NCI-H524 treated with DMSO at 0.1 percent for 48 hours (cell line): ENCODE measurements at regions not wholly inside any gene's neighbourhood (a gene's known extent, or its start where the extent isn't known, plus 50 kb on each side); places are given as distances from the start of the nearest gene placed in this dataset.
"Not testable (repeated sequence)": the region's sequence is repeated elsewhere in the genome, so short reads cannot be mapped to it uniquely, and the experiment has no call there.

ENCODE experiments used
- DNase-seq: peaks from one replicate; lab custom pipeline; 2025; lab: John Stamatoyannopoulos, UW

DNA sequence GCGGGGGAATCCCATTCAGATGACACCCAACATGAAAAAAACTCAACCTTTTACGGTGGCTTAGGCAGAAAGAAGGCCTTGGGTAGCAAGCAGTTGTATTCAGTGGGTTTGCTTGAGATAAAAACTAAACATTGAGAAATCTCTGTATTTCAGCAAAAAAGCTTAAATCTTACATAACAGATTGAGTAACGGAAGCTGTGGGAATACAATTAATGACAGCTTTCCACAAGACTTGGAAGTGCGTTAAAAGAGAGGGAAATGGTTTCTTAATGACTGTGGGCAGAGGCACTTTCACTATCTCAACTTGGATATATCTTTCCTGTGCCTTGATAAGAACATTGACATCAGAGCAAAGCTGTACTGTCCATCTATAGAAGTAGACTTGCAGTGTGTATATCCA lies 418.5 kb upstream of the HS3ST1 start:
- DNase-seq = no peak

DNA sequence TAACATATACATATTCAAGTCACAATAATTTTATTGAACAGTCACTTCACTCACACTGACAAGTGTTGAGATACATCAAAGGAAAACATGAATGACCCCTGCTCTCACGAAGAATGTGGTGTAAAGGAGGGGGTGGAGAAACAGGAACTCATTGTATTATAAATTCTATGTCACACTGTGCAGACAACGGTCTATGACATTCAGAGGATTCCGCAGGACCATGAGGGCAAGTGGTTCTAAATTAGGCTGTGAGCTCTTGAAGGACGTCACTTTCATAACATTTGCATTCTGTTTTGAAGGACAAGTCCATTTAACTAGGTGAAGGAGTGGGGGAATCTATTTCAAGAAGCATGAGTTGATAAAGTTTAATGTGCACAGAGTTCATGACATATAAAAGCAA lies 415.2 kb upstream of the HS3ST1 start:
- DNase-seq = no peak

DNA sequence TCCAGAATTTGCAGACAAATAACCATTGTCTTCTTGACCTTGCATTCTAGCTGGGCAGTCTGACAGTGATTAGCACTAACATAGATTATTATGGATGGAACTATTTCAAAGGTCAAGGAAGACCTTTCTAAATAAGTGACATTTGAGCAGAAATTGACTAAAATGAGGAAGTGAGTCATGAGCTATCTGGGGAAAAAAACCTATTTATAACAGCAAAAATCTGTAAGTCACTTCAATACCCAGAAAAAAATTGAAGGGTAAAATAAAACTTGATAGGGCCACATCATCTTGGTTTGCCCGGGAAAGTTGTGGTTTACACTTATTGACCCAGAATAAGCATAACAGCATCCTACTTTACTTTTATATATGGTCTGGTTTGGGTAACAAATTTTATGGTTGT lies 414.6 kb upstream of the HS3ST1 start:
- no peak for DNase-seq

DNA sequence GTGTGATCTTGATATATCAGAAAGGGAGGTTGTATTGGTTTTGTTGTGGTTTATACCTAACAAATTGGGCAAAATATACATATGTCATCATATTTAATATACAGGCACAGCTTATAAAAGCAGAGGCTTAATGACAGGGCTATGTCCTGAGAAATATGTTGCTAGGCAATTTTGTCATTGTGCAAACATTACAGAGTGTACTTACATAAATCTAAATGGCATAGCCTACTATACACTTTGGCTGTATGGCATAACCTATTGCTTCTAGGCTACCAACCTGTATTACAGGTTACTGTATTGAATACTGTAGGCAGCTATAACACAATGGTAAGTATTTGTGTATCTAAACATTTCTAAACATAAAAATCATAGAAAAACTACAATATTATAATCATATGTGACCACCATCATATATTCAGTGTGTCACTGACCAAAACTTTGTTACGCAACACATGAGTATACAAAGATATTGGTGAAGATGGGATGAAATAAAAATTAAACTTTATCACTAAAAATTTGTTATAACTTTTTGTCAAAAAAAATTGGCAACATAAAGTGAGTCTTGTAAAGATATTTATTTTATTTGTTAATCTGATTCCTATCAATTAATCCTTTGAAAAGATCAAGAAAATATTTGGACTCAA lies 414.0 kb upstream of the HS3ST1 start:
- no peak for DNase-seq

DNA sequence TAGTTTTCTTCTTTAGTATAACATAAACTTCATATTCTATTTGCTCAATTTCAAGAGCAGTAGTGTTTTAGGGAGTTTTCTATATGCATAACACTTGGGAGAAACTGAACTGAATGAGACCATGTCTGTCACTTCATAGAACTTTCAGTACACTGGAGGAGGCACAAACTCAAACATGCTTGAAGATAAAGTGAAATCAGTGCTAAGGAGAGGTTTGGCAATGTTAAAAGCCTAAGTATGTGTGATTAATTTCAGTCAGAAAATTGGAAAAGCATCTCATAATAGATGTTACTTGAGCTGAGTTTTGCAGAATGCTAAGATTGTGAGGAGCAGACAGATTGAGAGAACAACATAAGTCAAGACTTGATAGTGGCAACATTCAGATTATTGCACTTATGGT lies 411.2 kb upstream of the HS3ST1 start:
- DNase-seq = no peak

DNA sequence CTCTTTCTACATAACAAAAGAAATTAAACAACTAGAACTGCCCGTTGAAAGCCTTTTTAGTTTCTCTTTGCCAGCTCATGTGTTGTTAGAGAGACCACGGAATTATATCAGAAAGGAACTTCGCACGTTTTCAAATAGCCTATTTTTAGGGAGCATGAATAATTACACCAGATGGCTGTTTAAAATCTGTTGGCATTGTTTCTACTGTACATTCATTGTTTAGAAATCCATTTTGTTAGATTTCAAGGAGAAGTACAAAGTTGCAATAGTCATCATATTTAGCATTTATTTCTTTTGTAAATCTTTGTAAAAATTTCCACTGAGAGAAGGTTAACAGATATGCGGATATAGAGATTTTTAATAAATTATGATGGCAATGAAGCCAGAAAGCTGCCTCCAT lies 403.0 kb upstream of the HS3ST1 start:
- no peak for DNase-seq

DNA sequence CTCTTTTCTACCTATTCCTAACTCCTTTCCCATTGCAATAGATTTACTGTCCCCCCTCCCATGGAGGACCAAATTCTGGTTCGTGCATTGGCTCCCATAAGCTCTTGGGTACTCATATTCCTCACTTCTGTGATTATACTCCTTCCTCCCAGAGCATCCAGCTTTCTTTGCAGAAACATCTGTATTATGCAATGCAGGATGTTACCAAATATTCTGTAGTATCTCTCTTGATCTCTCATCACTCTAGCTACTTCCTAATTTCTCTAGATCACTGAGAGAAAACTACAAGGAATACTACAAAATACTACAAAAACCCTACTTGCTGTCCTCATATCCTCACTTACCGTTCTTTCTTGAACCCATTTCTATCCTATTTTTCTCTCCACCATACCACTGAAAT lies 395.9 kb upstream of the HS3ST1 start:
- DNase-seq = no peak

DNA sequence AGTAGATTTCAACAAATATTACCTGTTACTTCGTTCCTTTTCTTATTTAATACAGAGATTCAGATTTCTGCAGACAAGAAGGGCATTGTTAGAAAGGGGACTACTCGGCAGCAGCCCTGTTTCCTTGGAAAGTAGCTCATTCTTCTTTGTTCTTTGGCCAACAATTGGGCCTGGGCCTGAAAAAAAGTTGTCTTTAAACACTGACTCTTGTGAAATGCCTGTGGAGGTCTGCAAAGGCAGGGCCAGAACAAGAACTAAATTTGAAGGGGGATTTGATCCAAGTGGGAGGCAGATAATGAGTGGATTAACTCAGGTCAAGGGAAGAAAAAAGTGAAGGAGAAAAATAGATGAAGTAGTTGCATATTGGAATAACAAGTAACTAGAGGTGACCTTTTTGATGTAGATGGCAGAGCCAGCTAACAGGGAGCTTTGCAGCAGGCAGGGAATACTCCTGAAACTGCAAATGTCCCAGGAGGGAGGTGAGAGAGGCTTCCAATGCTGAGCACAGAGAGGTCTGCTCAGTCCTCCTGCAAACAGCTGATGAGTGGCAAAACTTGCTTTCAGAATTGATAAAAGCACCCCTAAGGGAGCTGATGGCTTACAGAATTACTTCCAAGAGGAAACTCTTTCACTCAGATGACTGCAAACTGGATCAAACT lies 393.2 kb upstream of the HS3ST1 start:
- no peak for DNase-seq

DNA sequence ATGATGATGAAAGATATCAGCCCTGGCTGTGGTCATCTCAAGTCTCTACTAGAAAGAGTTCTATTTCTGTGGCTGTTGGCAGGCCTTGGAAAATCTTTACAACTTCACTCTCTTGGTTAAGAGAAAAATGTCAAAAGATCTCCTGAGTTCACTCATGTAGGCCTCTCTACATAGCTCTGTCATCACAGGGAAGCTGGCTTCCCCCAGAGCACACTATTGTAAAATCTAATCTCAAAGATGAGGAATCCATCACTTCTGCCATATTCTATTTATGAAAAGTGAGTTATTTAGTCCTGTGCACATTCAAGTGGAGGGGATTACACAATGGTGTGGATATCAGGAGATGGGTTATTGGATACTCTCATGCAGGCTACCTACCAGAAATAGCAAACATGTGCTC lies 388.4 kb upstream of the HS3ST1 start:
- DNase-seq = no peak

DNA sequence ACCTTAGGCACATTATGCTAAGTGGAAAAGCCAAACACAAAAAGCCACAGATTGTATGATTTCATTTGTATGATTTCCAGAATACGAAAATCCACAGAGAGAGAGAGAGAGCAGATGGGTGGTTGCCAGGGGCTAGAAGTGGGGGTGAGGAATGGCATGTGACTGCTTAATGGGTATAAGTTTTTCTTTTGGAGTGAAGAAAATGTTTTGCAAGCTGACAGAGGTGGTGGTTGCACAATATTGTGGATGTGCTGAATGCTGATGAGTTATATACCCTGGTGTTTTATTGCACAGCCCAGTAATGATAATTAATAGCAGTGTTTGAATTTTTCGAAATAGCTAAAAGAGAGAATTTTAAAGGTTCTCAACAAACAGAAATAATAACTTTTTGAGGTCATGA lies 386.1 kb upstream of the HS3ST1 start:
- DNase-seq = no peak

DNA sequence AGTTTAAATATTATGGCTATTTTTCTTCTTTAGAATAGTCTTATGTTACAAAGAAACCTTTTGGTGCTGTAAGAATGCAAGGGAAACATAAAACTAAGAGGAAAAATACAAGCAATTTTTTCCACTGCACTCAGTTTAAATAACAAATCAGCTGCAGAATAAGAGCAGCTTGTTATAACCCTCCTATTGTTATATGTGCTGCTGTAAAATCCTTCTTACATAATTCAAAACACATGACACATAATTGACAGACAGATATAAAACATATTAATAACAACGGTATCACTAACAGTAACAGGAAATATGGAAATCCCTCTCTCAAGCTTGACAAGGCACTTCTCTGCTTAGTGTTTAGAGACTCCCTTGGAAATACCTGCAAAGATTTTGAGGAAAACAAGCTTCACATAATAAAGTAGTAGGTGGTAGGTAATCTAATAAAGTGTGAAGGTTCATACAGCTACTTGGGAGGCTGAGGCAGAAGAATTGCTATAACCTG lies 385.3 kb upstream of the HS3ST1 start:
- no peak for DNase-seq

DNA sequence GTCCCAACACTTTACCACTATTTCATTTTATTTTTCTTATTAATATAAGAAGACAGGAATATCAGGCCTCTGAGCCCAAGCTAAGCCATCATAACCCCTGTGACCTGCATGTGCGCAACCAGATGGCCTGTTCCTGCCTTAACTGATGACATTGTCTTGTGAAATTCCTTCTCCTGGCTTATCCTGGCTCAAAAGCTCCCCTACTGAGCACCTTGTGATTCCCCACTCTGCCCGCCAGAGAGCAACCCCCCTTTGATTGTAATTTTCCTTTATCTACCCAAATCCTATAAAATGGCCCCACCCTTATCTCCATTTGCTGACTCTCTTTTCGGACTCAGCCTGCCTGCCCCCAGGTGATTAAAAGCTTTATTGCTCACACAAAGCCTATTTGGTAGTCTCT lies 382.8 kb upstream of the HS3ST1 start:
- not testable (repeated sequence) for DNase-seq

DNA sequence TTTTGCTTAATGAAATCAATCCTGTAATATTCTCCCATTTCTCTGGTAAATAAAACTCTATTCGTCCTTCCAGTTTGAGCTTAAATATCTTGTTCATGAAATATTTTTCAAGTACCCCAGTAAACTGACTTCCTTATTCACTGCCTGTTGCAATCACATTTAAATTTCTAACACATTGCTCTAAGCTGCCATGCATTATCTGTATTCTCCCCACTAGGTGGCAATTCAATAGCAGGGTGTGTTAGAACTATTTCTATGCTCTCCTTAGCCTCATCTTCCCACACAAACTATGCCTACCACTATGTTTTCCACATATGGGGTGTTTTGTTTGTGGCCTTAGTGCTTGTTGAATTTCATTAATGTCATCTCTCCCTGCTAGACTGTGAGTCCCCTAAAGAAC lies 377.1 kb upstream of the HS3ST1 start:
- DNase-seq = no peak

DNA sequence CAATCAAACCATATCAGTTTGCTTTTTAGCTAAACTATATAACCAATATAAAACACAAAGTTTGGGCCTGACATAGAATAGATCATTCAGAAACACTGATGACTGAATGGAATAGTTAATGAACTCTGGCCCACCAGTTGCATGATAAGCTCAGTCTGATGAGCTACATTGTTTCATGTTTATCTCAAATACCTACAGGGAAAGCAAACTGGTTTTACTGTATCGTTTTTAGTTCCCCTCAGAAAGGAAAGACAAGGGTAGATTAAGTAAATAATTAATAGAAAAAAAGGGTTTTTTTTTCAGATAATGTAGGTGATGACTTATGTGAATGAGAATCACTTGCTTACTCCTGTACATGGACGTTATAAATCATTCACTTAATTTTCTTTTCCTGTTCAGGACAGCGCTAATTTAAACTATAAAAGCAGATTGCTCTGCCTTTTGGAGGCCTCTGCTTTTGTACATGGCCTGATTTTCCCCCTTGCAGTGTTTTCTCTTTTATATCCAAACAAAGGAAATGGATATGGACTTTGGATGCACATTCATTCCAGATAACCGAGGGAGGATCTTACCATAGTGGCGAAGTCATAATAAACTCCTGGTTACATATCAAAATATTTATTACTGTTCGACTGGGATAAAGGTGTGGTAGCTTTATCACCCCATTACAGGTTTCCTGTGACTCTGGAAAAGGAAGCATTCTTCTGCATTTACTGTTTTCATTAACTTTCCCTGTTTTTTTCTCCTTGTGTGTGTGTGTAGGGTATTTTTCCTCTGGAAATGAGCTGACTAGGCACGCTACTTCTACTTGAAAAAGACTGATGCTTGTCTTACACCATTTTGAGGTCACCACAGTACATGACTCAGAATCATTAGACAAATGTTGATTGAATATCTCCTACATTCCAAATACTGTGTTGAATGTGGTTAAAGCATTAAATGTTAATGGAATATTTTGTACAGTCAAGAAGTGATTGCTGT lies 373.1 kb upstream of the HS3ST1 start:
- no peak for DNase-seq

DNA sequence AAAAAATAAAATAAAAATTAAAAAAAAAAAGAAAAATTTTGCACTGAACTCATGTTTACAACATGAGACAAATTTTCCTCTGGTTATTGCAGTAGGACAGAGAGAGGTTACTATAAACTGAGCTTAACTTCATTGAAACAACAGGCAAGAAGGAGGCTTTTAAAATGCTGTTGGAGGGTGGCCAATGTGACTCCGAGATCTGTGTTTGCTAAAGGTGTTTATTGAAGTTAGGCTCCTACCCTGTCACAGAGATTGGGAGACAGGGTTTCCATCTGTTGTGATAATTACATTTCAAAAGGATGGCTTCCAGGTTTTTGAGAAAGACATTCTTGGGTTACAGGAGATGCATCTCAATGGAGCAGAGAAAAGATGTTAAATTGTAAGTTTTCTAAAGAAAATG lies 370.5 kb upstream of the HS3ST1 start:
- DNase-seq = no peak

DNA sequence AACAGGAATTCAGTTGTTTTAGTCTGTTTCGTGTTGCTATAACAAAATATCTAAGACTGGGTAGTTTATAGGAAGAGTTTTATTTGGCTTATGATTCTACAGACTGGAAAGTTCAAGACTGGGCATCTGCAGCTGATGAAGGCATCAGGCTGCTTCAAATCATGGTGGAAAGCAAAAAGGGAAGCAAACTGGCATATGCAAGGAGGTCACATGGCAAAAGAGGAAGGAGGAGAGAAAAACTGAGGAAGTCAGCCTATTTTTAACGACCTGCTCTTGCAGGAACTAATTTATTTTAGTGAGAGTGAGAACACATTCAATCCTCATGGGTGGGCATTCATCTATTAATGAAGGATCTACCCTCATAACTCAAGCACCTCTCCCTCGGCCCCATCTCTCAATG lies 363.1 kb upstream of the HS3ST1 start:
- DNase-seq = no peak

DNA sequence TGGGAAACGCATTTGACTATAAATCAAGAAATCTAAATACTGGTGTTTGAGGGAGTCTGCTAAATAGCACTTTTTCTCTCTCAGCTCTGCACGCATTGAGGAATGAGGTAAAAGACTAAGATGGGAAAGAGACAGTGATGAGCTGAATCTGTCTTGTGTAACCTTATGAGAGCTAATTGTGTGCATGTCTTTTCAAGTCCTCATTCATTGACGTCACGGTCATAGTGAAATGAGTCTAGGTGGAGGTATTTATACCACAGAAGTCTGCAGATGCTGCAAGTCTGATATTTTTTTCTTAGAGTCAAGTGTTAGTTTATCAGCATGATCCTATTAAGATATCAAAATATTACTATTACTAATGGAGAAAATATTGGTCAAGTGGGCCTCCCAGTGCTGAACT lies 361.5 kb upstream of the HS3ST1 start:
- DNase-seq = no peak

DNA sequence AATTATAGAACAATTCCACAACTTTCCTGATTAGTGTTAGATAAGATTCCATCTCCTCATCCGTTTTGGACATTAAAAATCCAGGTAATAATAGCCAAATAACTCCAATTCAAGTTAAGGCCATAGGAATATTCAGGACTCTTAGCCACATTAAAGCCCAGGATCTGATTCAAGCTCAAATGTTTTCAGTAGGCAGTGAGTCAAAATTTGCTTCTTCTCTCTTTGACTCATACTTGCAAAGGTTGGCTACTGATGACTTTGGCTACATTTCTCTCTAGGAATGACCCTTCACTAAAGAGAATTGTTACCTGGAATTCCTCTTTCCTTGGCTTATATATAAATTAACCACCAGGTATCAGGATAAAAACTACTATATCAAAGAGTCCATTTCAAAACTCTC lies 354.9 kb upstream of the HS3ST1 start:
- no peak for DNase-seq

DNA sequence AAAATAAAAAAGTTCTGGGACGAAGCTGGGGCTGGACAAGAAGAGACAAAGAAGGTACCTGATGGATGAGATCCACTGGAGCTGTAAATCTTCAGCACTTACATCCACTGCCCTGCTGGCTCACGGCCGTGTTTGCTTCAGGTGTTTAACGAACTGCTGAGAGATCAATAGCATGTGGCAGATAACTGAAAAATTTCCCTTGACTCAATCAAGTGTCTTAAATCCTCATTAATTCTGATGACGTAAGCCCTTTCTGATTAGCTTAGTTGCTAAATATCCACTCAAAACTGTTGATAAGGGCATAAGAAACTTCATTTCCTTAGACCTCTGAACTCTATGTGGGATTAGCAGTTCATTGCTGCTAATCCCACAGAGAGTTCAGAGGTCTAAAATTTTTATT lies 354.2 kb upstream of the HS3ST1 start:
- DNase-seq = no peak

DNA sequence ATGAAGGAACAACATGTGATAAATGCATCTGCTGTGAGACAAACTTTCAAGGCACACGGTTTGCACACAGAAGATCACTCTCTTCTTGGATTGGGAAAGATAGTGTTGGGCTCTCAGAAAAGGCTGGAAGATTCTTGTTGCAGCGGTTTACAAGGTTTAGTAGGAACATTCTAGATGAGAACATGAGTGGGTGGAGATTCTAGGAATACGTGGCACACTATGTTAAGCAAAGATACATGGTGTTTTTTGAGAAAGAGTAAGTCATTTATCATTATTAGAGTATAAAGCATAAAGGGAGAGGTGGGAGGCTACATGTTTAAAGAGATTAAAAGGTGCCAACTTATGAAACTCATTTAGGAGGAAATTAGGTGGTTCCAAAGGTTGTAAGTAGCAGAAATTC lies 348.8 kb upstream of the HS3ST1 start:
- DNase-seq = no peak

DNA sequence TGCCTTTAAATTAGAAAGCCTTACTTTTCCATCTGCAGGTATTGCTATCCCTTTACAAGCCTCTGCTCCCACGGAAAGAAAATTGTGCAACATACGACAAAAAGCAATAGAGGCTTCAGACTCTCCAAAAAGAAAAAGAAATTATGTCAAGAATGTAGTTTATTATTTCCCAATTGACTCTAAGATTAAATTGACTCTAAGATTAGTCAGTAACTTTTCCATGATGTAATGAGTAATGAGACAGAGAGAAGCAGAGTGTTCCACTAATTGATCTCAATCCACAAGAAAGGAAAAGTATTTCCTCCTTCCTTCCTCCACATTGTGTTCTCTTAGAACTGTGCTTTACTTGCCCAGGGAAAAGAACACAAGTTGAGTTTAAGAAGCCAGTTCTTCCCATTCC lies 345.7 kb upstream of the HS3ST1 start:
- no peak for DNase-seq

DNA sequence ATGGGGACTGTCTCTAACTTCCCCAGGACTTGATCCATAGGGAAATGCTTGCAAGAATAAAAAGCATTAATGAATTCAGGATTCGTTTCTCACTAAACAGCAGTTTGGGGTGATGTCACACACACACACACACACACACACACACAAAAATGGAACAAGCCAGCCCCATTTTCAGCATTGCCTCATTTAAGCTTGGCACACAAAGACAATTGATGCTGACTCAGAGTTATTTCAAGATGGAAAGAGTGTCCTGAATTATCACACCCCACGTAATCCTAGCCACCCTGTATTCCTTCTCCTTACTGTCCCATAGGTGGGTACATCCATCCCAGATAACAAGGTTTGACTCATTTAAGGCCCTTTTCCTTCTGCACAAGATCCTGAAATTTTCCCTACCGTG lies 345.1 kb upstream of the HS3ST1 start:
- no peak for DNase-seq

DNA sequence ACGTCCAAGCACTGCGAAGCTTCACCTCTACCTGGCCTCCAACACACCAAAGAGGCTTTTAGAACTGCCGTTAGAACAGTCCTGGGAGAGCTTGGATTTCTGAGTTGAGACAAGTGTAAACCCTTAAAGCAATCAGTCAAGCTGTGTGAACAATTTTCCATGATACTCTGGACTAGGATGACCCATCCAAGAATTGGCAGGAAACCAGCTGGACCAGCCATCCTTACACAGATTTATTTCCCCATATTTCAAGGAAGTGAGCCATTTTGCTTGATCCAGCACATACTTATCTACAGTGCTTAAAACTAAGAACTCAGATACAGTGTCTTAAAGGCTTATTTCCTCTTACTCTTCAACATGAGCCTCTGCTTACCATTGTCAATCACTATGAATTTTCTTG lies 340.7 kb upstream of the HS3ST1 start:
- no peak for DNase-seq
